Lower leg skin (tissue), 3 donors: ENCODE measurements at regions not wholly inside any gene's neighbourhood (a gene's known extent, or its start where the extent isn't known, plus 50 kb on each side); places are given as distances from the start of the nearest gene placed in this dataset.

Experiments used
- CTCF ChIP-seq, 3 donors: fragments of 450-650 bp; IDR thresholded peaks; one replicate each; pipeline ENCODE4 v1.5.1; 2016; ENCODE audit warnings: antibody characterized with exemption in 3 of 3, mild to moderate bottlenecking in 3 of 3, moderate library complexity in 2 of 3
- POLR2A ChIP-seq, 2 donors: fragments of 450-650 bp; IDR thresholded peaks; one replicate each; pipeline ENCODE4 v1.6.1; 2016 to 2017; ENCODE audit warnings: antibody characterized with exemption in 2 of 2, mild to moderate bottlenecking in 1 of 2, moderate library complexity in 1 of 2

DNA sequence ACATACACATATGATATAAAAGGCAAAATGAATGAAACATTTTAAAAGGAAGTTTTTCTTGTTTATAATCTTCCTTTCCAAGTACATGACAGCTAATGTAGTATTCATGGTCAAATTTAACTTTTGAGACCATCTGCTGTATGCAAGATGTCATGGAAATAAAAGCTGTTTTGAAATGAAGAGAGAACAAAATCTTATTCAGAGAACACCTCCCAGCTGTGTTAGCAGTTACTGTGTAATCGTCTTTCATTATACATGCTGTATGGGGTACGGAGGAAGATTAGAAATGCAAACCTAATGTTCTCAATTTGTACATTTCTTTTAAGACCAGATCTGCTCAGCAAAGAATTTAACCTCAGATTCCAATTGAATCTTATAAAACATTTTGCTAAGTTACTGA, 1182.3 kb downstream of the OTOL1 start:
- TF ChIP-seq CTCF (IDR thresholded peaks at IDR 0.05): no peak
- TF ChIP-seq POLR2A (IDR thresholded peaks at IDR 0.05): no peak
